Lower lobe of right lung (tissue), 2 donors: ENCODE measurements at regions not wholly inside any gene's neighbourhood (a gene's known extent, or its start where the extent isn't known, plus 50 kb on each side); places are given as distances from the start of the nearest gene placed in this dataset.
A peak's percentile ranks its signal among the peaks of the same experiment; 100 is the strongest.

ENCODE experiments used
- ATAC-seq, 2 donors: fragments of 200-7000 bp; cut with Tn5 transposase; one replicate each; pipeline ENCODE4 v1.9.1; 2020 to 2022; ENCODE audit warnings: mild to moderate bottlenecking in 2 of 2, moderate library complexity in 2 of 2
- DNase-seq: peaks from one replicate; pipeline ENCODE4 v3.0.0-alpha.2; 2020
- H3K27ac ChIP-seq: fragments of 200-600 bp; one replicate; pipeline ENCODE4 v1.8.0; 2022
- H3K27me3 ChIP-seq: fragments of 200-600 bp; one replicate; pipeline ENCODE4 v1.8.0; 2022; ENCODE audit warnings: low read depth
- H3K36me3 ChIP-seq: fragments of 200-600 bp; one replicate; pipeline ENCODE4 v1.8.0; 2022; ENCODE audit warnings: mild to moderate bottlenecking
- H3K4me1 ChIP-seq: fragments of 200-600 bp; one replicate; pipeline ENCODE4 v1.8.0; 2022
- H3K4me3 ChIP-seq: fragments of 200-600 bp; one replicate; pipeline ENCODE4 v1.8.0; 2022; ENCODE audit warnings: mild to moderate bottlenecking
- H3K9me3 ChIP-seq: fragments of 200-600 bp; one replicate; pipeline ENCODE4 v1.8.0; 2022
- CTCF ChIP-seq: fragments of 200-600 bp; IDR thresholded peaks from one replicate; pipeline ENCODE4 v1.8.0; 2022; ENCODE audit warnings: antibody characterized with exemption, mild to moderate bottlenecking
- intact Hi-C: fragments of 100-400 bp; cut with DNase I; formaldehyde crosslinking; loops from one replicate; pipeline ENCODE4 v1.11.0; 2022
- donor health status: DM: no; HTN: yes; CAD: no; lungs with severe emphysema.

- Histone ChIP-seq H3K4me1 (no peaks in the 10 kb centered on the region), H3K27ac (no peak overlapping the region), H3K4me3 (no peak overlapping the region), H3K27me3 (no peaks in the 10 kb centered on the region), H3K9me3 (no peaks in the 10 kb centered on the region), H3K36me3 (no peaks in the 10 kb centered on the region)
- no peak for DNase-seq
- TF ChIP-seq CTCF: peak; percentile 37
- intact Hi-C loops: no loop called here
- ATAC-seq: no peak
Measured at GRCh38 chr2:4354678-4355077, 651.3 kb downstream of the DCDC2C start.

GRCh38 chr2:4356109-4356508 is 652.7 kb downstream of the DCDC2C start:
- intact Hi-C loops: no loop called here
- no peaks in the 10 kb centered on the region for H3K27me3 ChIP-seq
- no peaks in the 10 kb centered on the region for H3K4me1 ChIP-seq
- TF ChIP-seq CTCF: no peak
- no peak overlapping the region for H3K27ac ChIP-seq
- H3K9me3 ChIP-seq: no peaks in the 10 kb centered on the region
- H3K36me3 ChIP-seq: no peaks in the 10 kb centered on the region
- H3K4me3 ChIP-seq: no peak overlapping the region
- ATAC-seq (no peak), DNase-seq (no peak)

- intact Hi-C loops: no loop called here
- no peak for ATAC-seq
- no peaks in the 10 kb centered on the region for H3K36me3 ChIP-seq
- no peaks in the 10 kb centered on the region for H3K4me1 ChIP-seq
- TF ChIP-seq CTCF: no peak
- no peak overlapping the region for H3K4me3 ChIP-seq
- no peaks in the 10 kb centered on the region for H3K27me3 ChIP-seq
- DNase-seq: no peak
- no peak overlapping the region for H3K27ac ChIP-seq
- H3K9me3 ChIP-seq: no peaks in the 10 kb centered on the region
Measured at GRCh38 chr2:4356541-4356940, 653.2 kb downstream of the DCDC2C start.

GRCh38 chr2:4357121-4357520 is 653.7 kb downstream of the DCDC2C start:
- H3K36me3 ChIP-seq: no peaks in the 10 kb centered on the region
- H3K27ac ChIP-seq: no peak overlapping the region
- intact Hi-C loops: no loop called here
- TF ChIP-seq CTCF: no peak
- no peaks in the 10 kb centered on the region for H3K4me1 ChIP-seq
- no peak for ATAC-seq
- no peaks in the 10 kb centered on the region for H3K9me3 ChIP-seq
- H3K27me3 ChIP-seq: no peaks in the 10 kb centered on the region
- no peak for DNase-seq
- H3K4me3 ChIP-seq: no peak overlapping the region

GRCh38 chr2:4358837-4359236 is 655.5 kb downstream of the DCDC2C start:
- no peak for TF ChIP-seq CTCF
- DNase-seq (no peak), ATAC-seq (no peak)
- Histone ChIP-seq H3K4me1 (no peaks in the 10 kb centered on the region), H3K4me3 (no peak overlapping the region), H3K9me3 (no peaks in the 10 kb centered on the region), H3K36me3 (no peaks in the 10 kb centered on the region), H3K27me3 (no peaks in the 10 kb centered on the region), H3K27ac (no peak overlapping the region)
- intact Hi-C loops: no loop called here

GRCh38 chr2:4368907-4369306 is 665.5 kb downstream of the DCDC2C start:
- H3K27ac ChIP-seq: no peak overlapping the region
- no peaks in the 10 kb centered on the region for H3K4me1 ChIP-seq
- ATAC-seq (peak in 1 of 2 donors; percentile 21), DNase-seq (no peak)
- H3K4me3 ChIP-seq: no peak overlapping the region
- H3K9me3 ChIP-seq: peaks cover 25% of the 10 kb centered on the region
- H3K27me3 ChIP-seq: no peaks in the 10 kb centered on the region
- intact Hi-C loops: no loop called here
- no peaks in the 10 kb centered on the region for H3K36me3 ChIP-seq
- TF ChIP-seq CTCF: no peak
